GM21447 (cell line): ENCODE measurements at regions not wholly inside any gene's neighbourhood (a gene's known extent, or its start where the extent isn't known, plus 50 kb on each side); places are given as distances from the start of the nearest gene placed in this dataset.

Experiments
- ATAC-seq: cut with Tn5 transposase; IDR thresholded peaks from one replicate; pipeline ENCODE4 v1.9.1; 2021; ENCODE audit not compliant: unreplicated experiment

DNA sequence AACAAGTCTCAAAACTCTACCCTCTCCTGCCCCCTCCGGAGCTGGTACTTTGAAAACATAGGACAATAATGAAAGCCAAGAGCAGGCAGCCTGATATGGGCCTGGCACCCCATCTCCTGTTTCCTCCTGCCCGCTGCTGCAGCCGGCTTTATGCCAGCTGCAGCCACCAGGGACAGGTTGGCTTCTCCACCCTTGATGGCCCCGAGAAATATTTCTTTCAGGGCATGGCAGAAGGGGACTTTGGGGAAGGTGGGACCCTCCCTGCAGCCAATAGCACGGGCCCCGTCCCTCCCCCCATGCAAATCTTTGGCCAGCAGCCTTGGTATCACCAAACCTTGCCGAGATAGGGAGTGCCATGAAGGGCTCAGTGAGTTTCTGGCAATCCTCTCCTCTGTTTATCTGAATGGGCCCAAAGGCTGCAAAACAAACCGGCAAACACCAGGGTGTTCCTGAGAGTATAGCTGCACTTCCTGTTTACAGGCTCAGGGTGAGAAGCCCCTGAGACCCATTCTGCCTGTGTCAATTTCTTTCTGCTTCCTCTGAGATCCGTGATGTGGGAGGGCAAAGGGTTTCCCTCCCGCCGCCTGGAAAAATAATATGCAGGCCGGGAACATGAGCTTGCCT lies 73.4 kb upstream of the BOD1 start:
- ATAC-seq = peak; percentile 67

DNA sequence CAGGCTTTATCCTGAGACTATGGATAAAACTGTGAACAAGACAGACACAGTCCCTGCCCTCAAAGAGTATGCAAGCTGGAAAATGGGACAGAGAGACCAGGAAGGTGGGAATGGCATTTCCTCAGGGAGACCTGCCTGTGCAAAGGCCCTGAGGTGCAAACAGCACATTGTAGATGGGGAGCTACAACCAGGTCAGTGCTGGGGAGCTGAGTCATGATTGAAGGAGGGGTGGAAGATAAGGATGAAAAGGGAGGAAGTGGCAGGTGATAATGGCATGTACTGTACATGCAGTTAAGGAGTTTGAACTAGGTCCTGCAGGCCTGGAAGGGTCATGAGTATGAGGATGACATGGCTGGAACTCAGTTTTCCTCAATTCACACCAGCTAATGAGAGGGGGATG lies 75.5 kb upstream of the BOD1 start:
- no peak for ATAC-seq

DNA sequence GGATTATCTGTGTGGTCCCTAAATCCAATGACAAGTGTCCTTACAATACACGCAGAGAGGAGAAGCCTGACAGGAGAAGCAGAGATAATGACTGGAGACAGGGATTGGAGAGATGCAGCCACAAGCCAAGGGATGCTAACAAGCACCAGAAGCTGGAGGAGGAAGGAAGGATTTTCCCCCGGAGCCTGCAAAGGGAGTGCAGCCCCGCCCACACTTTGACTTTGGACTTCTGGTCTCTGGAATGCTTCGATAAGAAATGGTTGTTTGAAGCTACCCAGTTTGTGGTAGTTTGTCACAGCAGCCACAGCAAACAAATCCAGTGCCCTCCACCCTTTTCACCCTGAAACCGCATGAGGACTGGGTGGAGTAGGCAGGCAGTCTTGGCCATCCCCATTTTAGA lies 77.2 kb upstream of the BOD1 start:
- no peak for ATAC-seq

DNA sequence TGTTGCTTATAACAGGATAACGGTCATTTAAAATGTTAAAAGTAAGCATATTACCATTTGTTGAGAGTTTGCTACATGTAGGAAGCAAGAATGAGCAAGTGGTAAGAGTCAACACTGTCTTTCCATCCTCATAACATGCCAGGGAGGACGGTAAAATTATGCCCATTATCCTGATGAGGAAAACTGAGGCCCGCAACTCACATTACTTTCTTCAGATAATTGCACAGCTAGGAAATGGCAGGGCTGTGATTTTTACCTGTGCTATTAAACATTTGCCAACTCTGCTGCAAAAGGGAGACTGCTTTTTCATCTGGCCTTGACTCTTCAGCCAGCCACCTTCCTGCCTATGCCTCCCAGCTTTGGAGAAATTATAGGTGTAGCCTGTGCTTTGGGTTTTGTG lies 79.8 kb upstream of the BOD1 start:
- no peak for ATAC-seq

DNA sequence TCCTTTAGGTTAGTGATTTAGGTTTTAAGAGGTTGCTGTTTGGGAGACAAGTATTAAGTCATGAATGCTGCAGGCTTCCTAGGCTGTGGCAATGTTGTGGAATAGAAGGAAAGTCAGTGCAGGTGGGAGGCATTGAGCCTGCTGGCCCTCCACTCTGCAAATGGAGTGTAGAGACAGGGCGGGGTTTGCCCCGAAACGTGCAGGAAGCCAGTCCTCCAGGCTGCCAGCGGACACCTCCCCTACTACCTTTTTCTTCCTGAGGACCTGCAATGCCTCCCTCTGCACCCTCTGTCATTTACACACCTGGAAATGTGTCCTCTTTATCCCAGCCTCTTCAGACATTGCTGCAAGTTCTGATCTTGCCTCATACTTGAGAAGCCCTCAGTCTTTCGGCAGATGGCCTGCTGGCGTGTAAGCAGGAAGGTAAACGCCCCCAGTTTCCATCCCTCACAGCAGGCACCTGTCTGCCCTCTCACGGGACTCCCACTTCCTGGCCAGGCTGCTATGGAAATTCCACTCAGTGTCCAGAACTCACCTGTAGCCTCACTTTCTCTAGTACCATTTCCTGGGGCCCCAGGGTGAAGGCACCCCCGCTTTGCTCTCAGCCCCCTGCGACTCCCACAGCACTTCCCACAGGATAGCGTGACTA lies 81.6 kb upstream of the BOD1 start:
- ATAC-seq = no peak

DNA sequence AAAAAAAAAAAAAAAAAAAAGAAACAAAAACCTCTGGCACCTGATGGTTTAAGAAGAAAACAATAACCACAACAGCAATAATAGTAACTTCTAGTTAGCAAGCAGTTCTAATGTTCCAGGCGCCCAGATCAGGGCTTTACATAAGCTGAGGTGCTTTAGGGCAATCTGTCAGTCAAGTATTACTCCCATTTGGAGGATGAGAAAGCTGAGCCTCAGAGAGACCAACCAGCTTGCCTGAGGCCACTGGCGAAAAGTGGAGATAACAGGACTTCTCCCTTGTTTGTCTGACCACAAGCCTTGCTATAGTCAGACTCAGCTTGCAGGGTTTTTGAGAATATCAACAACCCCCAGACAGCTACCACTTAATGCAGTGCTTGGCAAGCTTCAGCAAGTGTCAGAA lies 83.5 kb upstream of the BOD1 start:
- ATAC-seq = no peak

DNA sequence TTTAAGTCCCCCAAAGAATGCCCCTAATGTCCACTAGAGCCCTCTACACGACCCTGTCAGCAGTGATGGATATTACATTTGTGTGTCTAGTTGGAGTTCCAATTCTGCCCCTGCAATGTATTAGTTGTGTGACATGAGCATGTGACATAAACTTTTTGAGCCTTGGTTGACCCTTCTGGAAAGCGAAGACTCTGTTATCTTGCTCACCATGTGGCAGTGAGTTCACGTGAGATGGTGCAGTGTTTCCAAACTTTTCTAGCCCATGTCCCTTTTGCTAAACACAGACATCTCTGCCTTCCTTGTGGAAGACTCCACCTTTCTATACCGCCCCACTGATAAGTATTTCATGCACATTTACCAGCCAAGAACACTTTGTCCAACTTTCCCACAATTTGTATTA lies 87.0 kb upstream of the BOD1 start:
- ATAC-seq = no peak

DNA sequence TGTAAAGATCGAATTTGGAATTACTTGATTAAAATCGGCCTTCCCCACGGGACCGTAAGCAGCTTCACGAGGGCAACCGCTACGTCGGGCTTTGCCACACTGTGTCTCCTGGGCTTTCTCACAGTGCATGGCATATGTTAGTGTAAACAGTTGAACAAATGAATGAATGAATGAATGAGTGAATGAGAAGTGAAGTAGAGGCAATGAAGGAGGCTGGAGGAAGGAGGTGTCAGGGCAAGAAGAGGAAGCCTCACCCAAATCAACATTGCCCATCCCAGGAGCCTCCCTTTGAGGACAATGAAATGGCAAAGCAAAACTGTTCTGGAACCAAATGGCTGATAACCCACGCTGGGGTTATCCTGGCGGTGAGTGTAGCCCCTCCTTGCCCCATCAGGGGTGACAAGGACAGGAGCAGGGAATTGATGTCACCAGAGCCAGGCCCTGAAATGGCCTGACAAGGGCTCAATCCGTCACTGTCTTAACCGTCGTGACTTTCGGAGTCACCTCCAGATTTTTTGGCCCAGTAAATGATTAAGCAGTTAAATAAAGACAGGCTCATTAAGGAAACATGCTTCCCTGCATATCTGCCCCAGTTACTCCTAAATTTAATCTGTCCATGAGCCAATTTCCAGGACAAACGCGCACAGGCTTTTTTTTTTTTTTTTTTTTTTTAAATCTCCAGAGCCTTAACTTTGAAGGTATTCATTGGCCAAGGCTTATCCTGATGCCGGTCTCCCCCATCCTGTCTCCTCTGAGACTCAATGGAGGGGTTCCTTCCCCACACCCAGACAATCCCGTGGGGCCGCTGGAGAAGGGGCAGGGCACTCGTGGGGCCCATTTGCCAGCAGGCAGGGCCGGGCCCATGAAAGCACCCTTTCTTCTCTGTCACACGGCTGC lies 88.4 kb upstream of the BOD1 start:
- no peak for ATAC-seq

DNA sequence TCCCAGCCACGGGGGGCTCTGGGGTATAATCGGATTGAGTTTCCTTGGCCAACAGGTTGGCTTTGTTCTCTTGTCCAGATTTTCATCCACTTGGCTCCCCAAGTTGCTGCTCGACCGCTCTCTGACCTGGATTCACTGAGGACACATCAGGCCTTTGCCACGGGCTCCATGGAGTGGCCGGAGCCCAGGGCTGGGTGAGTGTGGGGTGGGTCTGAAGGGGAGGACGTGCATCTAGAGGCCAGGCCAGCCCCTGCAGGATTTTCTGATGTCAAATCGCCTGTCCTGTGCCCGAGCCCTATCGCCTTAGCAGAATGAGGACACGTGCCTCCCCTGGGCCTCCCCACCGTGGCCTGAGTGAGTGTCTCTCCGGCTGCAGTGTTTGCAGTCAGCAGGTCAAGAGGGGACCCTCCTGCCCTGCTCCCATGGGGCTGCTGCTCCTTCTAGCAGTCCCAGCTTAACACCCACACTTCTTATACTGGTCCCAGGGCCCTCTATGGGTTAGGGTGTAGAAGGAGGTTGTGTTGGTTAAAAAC lies 89.1 kb upstream of the BOD1 start:
- ATAC-seq = no peak

DNA sequence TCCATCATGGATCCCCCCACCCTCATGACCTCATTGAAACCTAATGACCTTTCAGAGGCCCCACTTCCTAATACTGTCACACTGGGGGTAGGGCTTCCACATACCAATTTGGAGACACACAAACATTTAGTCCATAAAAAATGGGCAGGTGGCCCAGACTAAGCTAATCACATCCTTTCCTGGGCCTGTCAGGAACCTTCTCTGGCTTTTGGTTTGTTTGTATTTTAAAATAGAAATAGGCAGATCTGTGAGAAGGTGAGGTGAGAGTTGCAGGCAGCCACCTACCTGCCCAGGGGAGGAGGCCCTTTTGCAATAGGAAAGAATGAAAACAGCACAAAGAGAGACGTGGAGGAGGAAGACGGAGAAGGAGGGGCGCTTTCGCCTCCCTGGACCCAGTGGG lies 90.2 kb upstream of the BOD1 start:
- ATAC-seq = no peak

DNA sequence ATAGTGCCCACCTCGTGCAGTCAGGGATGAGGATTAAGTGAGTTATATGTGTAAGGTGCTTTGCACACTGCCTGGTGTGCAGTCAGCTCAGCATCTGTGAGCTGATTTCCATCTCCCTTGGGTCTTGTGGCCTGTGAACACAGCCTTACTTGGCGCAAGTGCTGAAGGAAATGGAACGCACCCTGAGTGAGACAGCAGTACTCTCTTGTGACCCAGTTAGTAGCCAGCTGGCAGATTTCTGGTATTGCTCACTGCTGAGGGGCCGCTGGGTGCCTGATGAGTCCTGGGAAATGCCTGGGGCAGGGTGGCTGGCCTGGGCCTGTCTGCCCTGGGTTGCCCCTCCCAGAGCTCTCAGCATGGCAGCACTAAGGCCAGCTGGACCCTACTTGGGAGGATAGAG lies 90.9 kb upstream of the BOD1 start:
- ATAC-seq = peak; percentile 91

DNA sequence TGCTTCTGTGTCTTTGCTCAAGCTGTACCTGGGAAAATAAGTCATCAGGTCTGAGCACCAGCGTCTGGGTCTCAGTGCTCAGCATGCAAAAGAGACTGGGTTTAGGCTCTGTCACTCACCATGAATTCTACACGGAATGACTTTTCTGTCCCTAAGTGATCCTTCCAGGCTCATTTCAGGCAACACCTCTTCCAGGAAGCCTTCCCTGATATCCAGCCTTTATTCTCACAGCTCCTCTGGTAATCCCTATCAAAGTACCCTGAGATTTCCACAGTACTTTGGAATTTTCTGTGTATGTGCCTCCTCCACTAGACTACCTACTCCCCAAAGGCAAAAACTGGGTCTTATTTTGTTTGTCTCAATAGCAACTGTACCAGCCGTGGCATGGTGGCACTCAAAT lies 92.7 kb upstream of the BOD1 start:
- ATAC-seq = no peak

DNA sequence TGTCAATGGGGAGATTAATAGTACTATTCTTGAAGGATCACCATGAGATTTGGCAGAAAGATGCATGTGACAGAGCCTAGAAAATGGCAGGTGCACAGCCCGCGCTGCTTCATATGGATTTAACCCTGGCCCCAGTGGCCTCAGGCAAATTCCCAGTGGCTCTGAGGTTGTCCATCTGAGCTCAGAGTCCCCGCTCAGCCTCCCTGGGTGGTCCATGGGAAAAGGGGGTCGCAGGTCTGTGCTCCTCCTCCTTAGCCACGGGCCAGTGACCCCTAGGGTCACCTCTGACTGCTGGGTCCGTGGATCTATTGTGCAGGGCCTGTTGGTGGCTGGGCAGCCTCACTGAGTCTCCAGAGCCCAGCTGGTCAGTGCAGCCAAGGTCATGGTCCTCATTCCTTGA lies 93.3 kb upstream of the BOD1 start:
- no peak for ATAC-seq

DNA sequence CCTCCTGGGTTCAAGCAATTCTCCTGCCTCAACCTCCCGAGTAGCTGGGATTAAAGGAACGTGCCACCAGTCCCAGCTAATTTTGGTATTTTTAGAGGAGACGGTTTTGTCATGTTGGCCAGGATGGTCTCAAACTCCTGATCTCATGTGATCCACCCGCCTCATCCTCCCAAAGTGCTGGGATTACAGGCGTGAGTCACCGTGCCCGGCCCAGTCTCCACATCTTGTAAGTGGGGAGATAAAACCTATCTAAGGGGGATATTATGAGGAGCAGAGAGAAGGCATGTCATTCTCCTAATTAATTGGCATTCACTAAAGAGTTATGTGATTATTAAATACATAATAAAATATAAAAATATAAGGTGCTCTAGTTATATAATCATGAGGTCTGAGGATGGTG lies 94.1 kb upstream of the BOD1 start:
- ATAC-seq = no peak

DNA sequence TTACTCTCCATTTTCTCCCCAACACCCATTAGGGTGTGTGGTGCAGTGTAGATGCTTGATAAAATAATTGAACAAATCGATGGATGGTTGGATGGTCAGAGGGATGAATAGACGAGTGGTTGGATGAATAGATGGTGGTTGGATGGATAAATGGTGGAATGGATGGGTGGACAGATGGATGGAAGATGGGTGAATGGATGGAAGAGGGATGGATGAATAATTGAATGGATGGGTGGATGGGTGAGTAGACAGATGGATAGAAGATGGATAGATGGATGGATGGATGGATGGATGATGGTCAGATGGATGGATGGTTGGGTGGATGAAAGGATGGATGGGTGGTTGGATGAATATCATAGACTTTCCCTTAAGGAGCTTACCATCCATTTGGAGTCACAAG lies 95.0 kb upstream of the BOD1 start:
- no peak for ATAC-seq

DNA sequence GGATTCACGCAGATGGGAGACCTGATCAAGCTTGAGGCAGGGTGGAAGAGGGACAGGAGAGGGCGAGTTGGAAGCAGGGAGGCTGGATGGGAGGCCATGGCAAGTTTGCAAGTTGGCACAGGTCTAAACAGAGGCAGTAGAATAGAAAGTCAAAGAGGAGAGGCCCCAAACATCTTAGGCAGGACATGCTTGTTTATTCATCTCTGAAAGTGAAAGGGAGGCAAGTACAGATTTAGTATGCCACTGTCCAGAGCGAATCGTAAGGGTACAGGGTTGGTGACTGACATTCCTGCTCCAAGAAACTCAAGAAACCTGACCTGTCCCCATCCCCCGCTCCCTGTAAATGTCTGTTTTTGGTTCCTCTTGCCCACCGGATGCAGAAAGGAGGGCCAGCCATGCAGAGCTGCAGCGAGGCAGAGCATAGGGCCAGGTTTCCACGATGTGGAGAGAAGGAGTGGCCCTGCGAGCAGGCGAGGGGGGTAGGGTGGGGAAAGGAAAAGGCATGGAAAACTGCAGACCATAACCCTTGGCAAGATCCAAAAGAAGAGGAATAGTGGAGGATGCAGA lies 96.2 kb upstream of the BOD1 start:
- ATAC-seq = no peak

DNA sequence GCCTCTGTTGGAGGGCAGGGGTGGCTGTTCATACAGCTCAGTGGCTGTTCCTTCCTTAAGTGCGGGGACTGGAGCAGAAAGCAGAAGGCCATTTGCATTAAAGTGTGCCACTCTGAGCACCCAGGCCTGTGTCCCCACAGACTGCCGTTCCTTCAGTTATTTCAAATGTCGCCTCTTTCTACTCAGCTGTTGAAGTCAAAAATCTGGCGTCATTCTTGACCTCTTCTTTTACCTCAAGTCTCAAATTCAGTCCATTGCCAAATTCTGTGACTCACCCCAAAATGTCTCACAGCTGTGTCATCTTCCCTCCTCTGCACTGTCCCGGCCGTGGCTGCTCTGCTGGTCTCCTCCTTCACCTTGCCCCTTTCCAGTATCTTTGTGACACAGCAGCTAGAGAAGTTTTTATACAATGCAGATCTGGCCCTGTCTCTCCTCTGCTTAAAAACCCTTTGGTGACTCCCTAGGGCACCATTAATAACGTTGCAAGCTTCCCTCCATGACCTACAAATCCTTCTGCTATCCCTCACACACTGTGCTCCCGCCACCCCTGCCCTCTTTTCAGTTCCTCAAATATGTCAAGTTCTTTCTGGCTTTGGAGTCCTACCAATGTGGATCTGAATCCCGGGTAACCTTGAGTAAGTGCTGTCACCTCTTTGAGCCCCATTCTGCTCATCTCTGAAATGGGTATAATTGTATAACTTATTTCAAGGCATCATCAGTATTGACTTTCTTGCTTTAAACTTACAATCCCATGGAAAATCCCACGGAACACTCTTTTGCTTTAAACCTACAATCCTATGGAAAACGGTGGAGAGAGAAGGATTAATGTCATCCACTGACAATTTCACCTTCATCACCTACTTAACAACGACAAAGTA lies 98.3 kb upstream of the BOD1 start:
- ATAC-seq = no peak

DNA sequence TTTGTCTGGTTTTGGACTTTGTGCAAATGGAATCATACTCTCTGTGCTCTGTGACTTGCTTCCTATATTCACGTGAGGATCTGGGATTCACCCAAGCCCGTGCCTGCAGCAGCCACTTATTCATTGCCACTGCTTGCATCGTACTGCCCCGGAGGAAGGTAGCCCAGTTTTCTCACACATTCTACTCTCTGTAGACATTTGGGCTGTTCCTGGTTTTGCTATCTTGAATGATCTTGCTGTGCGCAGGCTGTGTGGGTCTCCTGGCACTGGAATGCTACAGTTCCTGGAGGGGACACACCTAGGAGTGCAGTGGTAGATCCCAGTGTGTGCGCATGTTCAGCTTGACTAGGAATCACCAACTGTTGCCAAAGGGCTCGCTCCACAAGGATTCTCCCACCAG lies 99.2 kb upstream of the BOD1 start:
- no peak for ATAC-seq

DNA sequence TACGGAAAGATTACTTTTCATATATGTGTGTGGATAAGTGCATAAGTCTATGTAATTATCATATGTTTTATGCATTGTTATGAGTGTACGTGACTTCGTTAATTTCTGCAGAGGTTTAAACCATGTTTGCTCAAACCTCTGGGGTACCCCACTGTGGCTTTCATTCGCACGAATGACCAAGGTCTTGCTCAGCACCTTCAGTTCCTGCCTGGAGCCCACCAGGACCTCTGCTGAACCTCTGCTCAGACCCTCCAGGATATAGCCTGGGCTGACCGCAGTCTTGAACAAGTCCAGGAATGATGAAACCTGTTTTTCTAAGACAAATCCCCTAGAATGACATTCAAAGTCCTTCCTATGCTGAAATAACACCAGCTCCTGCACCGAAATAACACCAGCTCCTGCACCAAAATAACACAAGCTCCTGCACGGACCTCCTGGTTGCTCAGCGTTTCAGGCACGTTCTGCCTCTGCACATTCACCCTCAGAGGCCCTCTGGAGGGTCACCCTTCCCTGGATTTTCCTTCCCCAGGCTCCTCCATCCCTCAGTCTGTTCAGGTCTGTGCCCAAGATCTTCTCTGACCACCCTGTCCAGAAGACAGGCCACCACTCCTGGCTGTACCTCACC lies 99.7 kb upstream of the BOD1 start:
- no peak for ATAC-seq

DNA sequence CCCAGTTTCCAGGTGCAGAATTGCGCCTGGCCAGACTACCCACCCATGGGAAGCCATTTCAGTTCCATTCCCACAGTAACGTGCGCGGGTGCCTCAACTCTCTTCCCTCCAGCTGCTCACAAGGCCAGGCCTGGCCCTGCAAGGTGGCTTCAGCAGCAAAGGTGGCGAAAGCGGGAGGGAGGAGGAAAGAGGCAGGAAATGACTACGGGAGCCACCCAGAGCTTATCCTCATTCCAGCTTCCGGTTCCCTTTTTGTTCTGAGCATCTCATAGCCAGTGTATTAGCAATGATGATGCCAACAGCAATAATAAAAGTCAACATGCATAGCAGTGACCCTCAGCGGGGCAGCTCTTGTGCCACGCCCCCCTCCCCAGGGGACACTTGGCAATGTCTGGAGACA lies 101.5 kb upstream of the BOD1 start:
- ATAC-seq = no peak
